GM10248 (cell line): ENCODE measurements at regions not wholly inside any gene's neighbourhood (a gene's known extent, or its start where the extent isn't known, plus 50 kb on each side); places are given as distances from the start of the nearest gene placed in this dataset.

Experiments used
- CTCF ChIA-PET: fragments of 300-600 bp; sonication (Branson Sonifier 250); formaldehyde crosslinking; extraction: SDS; loops from one replicate; lab custom pipeline; 2021; ENCODE audit warnings: antibody characterized with exemption; lab: Yijun Ruan, JAX
- POLR2A ChIA-PET: fragments of 350-650 bp; sonication (Branson Sonifier 250); formaldehyde crosslinking; extraction: SDS; loops from one replicate; lab custom pipeline; 2020; ENCODE audit warnings: antibody characterized with exemption; lab: Yijun Ruan, JAX
- DNase-seq: peaks from one replicate; pipeline ENCODE4 v3.0.0; 2012; ENCODE audit errors: extremely low spot score
- TF ChIP-seq, protein P1 (sequence below): IDR thresholded peaks from 2 replicates; pipeline ENCODE4 v1.5.1; 2012; ENCODE audit warnings: mild to moderate bottlenecking, low read depth; ENCODE audit errors: extremely low read depth, missing control alignments, control extremely low read depth

- TF ChIP-seq, protein P1, sequence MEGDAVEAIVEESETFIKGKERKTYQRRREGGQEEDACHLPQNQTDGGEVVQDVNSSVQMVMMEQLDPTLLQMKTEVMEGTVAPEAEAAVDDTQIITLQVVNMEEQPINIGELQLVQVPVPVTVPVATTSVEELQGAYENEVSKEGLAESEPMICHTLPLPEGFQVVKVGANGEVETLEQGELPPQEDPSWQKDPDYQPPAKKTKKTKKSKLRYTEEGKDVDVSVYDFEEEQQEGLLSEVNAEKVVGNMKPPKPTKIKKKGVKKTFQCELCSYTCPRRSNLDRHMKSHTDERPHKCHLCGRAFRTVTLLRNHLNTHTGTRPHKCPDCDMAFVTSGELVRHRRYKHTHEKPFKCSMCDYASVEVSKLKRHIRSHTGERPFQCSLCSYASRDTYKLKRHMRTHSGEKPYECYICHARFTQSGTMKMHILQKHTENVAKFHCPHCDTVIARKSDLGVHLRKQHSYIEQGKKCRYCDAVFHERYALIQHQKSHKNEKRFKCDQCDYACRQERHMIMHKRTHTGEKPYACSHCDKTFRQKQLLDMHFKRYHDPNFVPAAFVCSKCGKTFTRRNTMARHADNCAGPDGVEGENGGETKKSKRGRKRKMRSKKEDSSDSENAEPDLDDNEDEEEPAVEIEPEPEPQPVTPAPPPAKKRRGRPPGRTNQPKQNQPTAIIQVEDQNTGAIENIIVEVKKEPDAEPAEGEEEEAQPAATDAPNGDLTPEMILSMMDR: no peak
- DNase-seq: no peak
- POLR2A ChIA-PET: no interaction called here
- CTCF ChIA-PET: no interaction called here
Measured at GRCh38 chr18:29653671-29654215, 1388.8 kb downstream of the DSC3 start.

- DNase-seq: no peak
- TF ChIP-seq, protein P1: no peak
- ChIA-PET POLR2A (no interaction called here), CTCF (no interaction called here)
Measured at GRCh38 chr18:29652797-29653196, 1389.7 kb downstream of the DSC3 start.

- no peak for DNase-seq
- TF ChIP-seq, protein P1: no peak
- ChIA-PET POLR2A (no interaction called here), CTCF (no interaction called here)
Measured at GRCh38 chr18:29651122-29651680, 1391.3 kb downstream of the DSC3 start.

GRCh38 chr18:29648891-29649290, 1393.7 kb downstream of the DSC3 start:
- no peak for DNase-seq
- POLR2A ChIA-PET: no interaction called here
- TF ChIP-seq, protein P1: no peak
- CTCF ChIA-PET: no interaction called here

DNA sequence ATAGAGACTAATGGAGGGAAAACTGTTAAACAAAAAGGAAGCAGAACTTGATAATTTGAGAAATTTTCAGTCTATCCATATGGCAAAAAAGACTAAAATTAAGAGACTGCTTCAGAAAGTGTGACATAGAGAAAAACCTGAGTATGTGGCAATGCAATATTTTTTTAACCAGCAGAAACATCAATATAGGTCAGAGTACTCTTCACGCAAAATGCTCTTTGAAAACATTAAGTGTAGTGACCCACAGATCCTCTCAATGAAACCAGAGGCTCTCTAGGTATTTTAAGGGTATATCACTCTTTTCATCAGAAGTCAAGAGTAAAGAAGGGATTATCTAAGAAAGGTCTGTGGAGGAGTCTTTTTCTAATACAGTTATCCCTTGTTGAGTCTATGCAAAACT, 1394.8 kb downstream of the DSC3 start:
- CTCF ChIA-PET: no interaction called here
- POLR2A ChIA-PET: no interaction called here
- no peak for DNase-seq
- TF ChIP-seq, protein P1: no peak

DNA sequence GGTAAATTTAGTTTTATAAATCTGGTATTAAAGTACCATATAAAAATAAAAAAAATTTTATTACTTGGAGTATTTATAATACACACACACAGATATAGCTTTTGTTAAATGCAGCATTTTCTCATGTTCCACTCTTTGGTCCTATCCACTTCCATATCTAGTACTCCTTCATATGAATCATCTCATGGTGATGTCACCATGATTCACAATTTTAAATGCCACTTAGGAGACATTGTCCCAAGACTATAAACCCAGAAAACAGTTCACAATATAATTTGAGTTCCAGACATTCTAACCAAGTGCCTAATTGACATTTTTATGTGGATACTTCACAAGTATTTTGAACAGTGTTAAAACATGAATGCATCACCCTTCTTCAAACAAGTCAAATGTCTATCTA, 1398.3 kb downstream of the DSC3 start:
- POLR2A ChIA-PET: no interaction called here
- CTCF ChIA-PET: no interaction called here
- TF ChIP-seq, protein P1: no peak
- DNase-seq: no peak
